SK-N-SH (cell line): ENCODE measurements at regions not wholly inside any gene's neighbourhood (a gene's known extent, or its start where the extent isn't known, plus 50 kb on each side); places are given as distances from the start of the nearest gene placed in this dataset.

Experiments used
- CTCF ChIA-PET: fragments of 300-600, 350-600 bp; formaldehyde crosslinking; extraction: SDS; loops from one replicate; lab custom pipeline; 2021; lab: Yijun Ruan, JAX
- POLR2A ChIA-PET: fragments of 350-600 bp; sonication (Branson Sonifier 250); formaldehyde crosslinking; extraction: SDS; loops from one replicate; lab custom pipeline; 2020; ENCODE audit warnings: antibody characterized with exemption, inconsistent platforms; lab: Yijun Ruan, JAX
- DNase-seq: peaks from one replicate; pipeline ENCODE4 v3.0.0; 2012
- H2AFZ ChIP-seq: fragments of 200-600 bp; sonication (generic); 2 replicates; pipeline ENCODE4 v1.8.1; 2016; ENCODE audit warnings: antibody characterized with exemption, mild to moderate bottlenecking, low read depth
- H3F3A ChIP-seq: fragments of 200-600 bp; sonication (generic); replicated peaks from 2 replicates; pipeline ENCODE3; 2016; ENCODE audit warnings: antibody characterized with exemption, mild to moderate bottlenecking; ENCODE audit not compliant: insufficient read depth
- H3K27ac ChIP-seq, 2 experiments: fragments of 200-500 bp in 1 of 2; fragments of 200-600 bp in 1 of 2; sonication (Bioruptor generic) in 1 of 2; sonication (generic), shearing (Covaris generic) in 1 of 2; 2 replicates each; pipeline versions ENCODE4 v1.5.1 to v1.6.1; 2014 to 2016; ENCODE audit warnings: low read depth in 2 of 2, inconsistent platforms in 1 of 2, low read length in 1 of 2, mild to moderate bottlenecking in 1 of 2, mixed read lengths in 1 of 2
- H3K27me3 ChIP-seq: fragments of 200-600 bp; sonication (generic), shearing (Covaris generic); 2 replicates; pipeline ENCODE4 v1.6.1; 2016; ENCODE audit warnings: mixed run types; ENCODE audit not compliant: insufficient read depth
- H3K36me3 ChIP-seq, 2 experiments: fragments of 200-500 bp in 1 of 2; fragments of 200-600 bp in 1 of 2; sonication (Bioruptor generic) in 1 of 2; sonication (generic) in 1 of 2; replicated peaks in 1 of 2; 2 replicates each; pipeline versions ENCODE3 to v1.5.1; 2014 to 2016; ENCODE audit warnings: low read length in 1 of 2, mild to moderate bottlenecking in 1 of 2; ENCODE audit not compliant: insufficient read depth in 2 of 2, control insufficient read depth in 1 of 2
- H3K4me1 ChIP-seq, 2 experiments: fragments of 200-500 bp in 1 of 2; fragments of 200-600 bp in 1 of 2; sonication (Bioruptor generic) in 1 of 2; sonication (generic), shearing (Covaris generic) in 1 of 2; 2 replicates each; pipeline versions ENCODE4 v1.5.1 to v1.6.1; 2014 to 2016; ENCODE audit warnings: low read depth in 1 of 2, low read length in 1 of 2, mixed run types in 1 of 2; ENCODE audit not compliant: insufficient read depth in 2 of 2, control insufficient read depth in 1 of 2
- H3K4me2 ChIP-seq: fragments of 200-600 bp; sonication (generic), shearing (Covaris generic); 2 replicates; pipeline ENCODE4 v1.6.1; 2017; ENCODE audit warnings: mixed run types
- H3K4me3 ChIP-seq, 2 experiments: fragments of 200-500 bp in 1 of 2; fragments of 200-600 bp in 1 of 2; sonication (Bioruptor generic) in 1 of 2; sonication (generic), shearing (Covaris generic) in 1 of 2; 2 replicates each; pipeline versions ENCODE4 v1.5.1 to v1.8.1; 2014 to 2016; ENCODE audit warnings: low read depth in 2 of 2, inconsistent platforms in 1 of 2, low read length in 1 of 2, mild to moderate bottlenecking in 1 of 2, mixed read lengths in 1 of 2, moderate library complexity in 1 of 2
- H3K79me2 ChIP-seq: fragments of 200-600 bp; sonication (generic); 2 replicates; pipeline ENCODE4 v1.8.1; 2017; ENCODE audit warnings: mild to moderate bottlenecking; ENCODE audit not compliant: insufficient read depth
- H3K9ac ChIP-seq: fragments of 200-600 bp; sonication (generic); 2 replicates; pipeline ENCODE4 v1.6.1; 2017; ENCODE audit warnings: mixed run types
- H3K9me2 ChIP-seq: fragments of 200-600 bp; sonication (generic); 2 replicates; pipeline ENCODE4 v1.6.1; 2017; ENCODE audit warnings: mixed run types
- H3K9me3 ChIP-seq: fragments of 200-600 bp; sonication (generic); 2 replicates; pipeline ENCODE4 v1.6.1; 2017; ENCODE audit warnings: mixed run types, mild to moderate bottlenecking, moderate library complexity
- H4K20me1 ChIP-seq: fragments of 200-600 bp; sonication (generic); 2 replicates; pipeline ENCODE4 v1.6.1; 2017; ENCODE audit warnings: mild to moderate bottlenecking, mixed run types; ENCODE audit not compliant: insufficient read depth
- CHD2 ChIP-seq: fragments of 150-350 bp; IDR thresholded peaks from 2 replicates; pipeline ENCODE4 v1.6.1; 2018; ENCODE audit warnings: low read length; ENCODE audit not compliant: partially characterized antibody
- EZH2phosphoT487 ChIP-seq: fragments of 200-600 bp; sonication (generic); IDR thresholded peaks from 2 replicates; pipeline ENCODE4 v1.6.1; 2017; ENCODE audit warnings: low read depth, mixed run types, mild to moderate bottlenecking, antibody characterized with exemption, moderate library complexity, borderline replicate concordance
- FOSL2 ChIP-seq: IDR thresholded peaks from 2 replicates; pipeline ENCODE4 v1.4.0; 2012; ENCODE audit warnings: low read depth, mild to moderate bottlenecking, moderate library complexity, borderline replicate concordance
- FOXM1 ChIP-seq: IDR thresholded peaks from 2 replicates; pipeline ENCODE4 v1.4.0; 2012; ENCODE audit warnings: low read depth, mild to moderate bottlenecking
- GABPA ChIP-seq: IDR thresholded peaks from 2 replicates; pipeline ENCODE4 v1.4.0; 2012; ENCODE audit warnings: low read depth, mild to moderate bottlenecking
- IRF3 ChIP-seq: fragments of 150-350 bp; IDR thresholded peaks from 2 replicates; pipeline ENCODE4 v1.6.1; 2016; ENCODE audit warnings: mild to moderate bottlenecking, low read depth, low read length
- MAX ChIP-seq: IDR thresholded peaks from 2 replicates; pipeline ENCODE4 v1.4.0; 2012; ENCODE audit warnings: low read depth
- MEF2A ChIP-seq: IDR thresholded peaks from 2 replicates; pipeline ENCODE4 v1.4.0; 2012; ENCODE audit warnings: low read depth, borderline replicate concordance
- MXI1 ChIP-seq: IDR thresholded peaks from 2 replicates; pipeline ENCODE4 v1.6.1; 2012; ENCODE audit warnings: mild to moderate bottlenecking, low read depth, low read length, improper control_type of control experiment
- NFIC ChIP-seq: IDR thresholded peaks from 2 replicates; pipeline ENCODE4 v1.4.0; 2012; ENCODE audit warnings: borderline replicate concordance
- POLR2AphosphoS5 ChIP-seq: IDR thresholded peaks from 2 replicates; pipeline ENCODE4 v1.6.1; 2012; ENCODE audit warnings: low read depth, low read length
- RAD21 ChIP-seq: IDR thresholded peaks from 2 replicates; pipeline ENCODE4 v1.6.1; 2012; ENCODE audit warnings: mild to moderate bottlenecking, low read length
- REST ChIP-seq: IDR thresholded peaks from 2 replicates; pipeline ENCODE4 v1.6.1; 2012; ENCODE audit warnings: mild to moderate bottlenecking, low read depth, low read length, moderate library complexity
- RFX5 ChIP-seq: IDR thresholded peaks from 2 replicates; pipeline ENCODE4 v1.6.1; 2012; ENCODE audit warnings: mild to moderate bottlenecking, improper control_type of control experiment, low read length
- SMC3 ChIP-seq: IDR thresholded peaks from 2 replicates; pipeline ENCODE4 v1.6.1; 2012; ENCODE audit warnings: low read depth, low read length, improper control_type of control experiment
- TAF1 ChIP-seq: IDR thresholded peaks from 2 replicates; pipeline ENCODE4 v1.6.1; 2012; ENCODE audit warnings: low read depth, mild to moderate bottlenecking, low read length, moderate library complexity, borderline replicate concordance
- USF2 ChIP-seq: fragments of 150-350 bp; IDR thresholded peaks from 2 replicates; pipeline ENCODE4 v1.6.1; 2017; ENCODE audit warnings: antibody characterized with exemption, low read length, low read depth, borderline replicate concordance
- WGBS: methylation state at CpG from one replicate; pipeline ENCODE4 v1.1.6; 2017; ENCODE audit warnings: low lambda C conversion rate; 5-methylcytosine and 5-hydroxymethylcytosine counted together

- H3K4me1 ChIP-seq = no peaks in the 10 kb centered on the region
- DNase-seq = no peak
- H3K4me2 ChIP-seq = no peak overlapping the region
- no peak overlapping the region for H2AFZ ChIP-seq
- H3K9me2 ChIP-seq = no peaks in the 10 kb centered on the region
- H3K36me3 ChIP-seq = no peaks in the 10 kb centered on the region
- 54% methylated on average over 3 of the region's 4 CpGs for WGBS
- H3K9ac ChIP-seq = no peak overlapping the region
- no peaks in the 10 kb centered on the region for H3F3A ChIP-seq
- H3K27ac ChIP-seq = no peak overlapping the region
- CTCF ChIA-PET = interaction anchor here (2.7 kb wide), 1 partner anchor 23 kb away, joined by 15 read pairs; no protein-coding TSS in a partner anchor
- H3K9me3 ChIP-seq = no peaks in the 10 kb centered on the region
- H3K4me3 ChIP-seq = no peak overlapping the region
- H3K27me3 ChIP-seq = no peaks in the 10 kb centered on the region
- H4K20me1 ChIP-seq = no peaks in the 10 kb centered on the region
- H3K79me2 ChIP-seq = no peaks in the 10 kb centered on the region
- POLR2A ChIA-PET = no interaction called here
- TF ChIP-seq EZH2phosphoT487 = no peak
- TF ChIP-seq MAX = no peak
- no peak for TF ChIP-seq REST
- TF ChIP-seq GABPA = no peak
- TF ChIP-seq CHD2 = no peak
- TF ChIP-seq MXI1 = no peak
- TF ChIP-seq NFIC = no peak
- no peak for TF ChIP-seq FOXM1
- TF ChIP-seq IRF3 = no peak
Measured at GRCh38 chr9:105865285-105865684, 170.9 kb downstream of the TMEM38B start.

GRCh38 chr9:105871540-105871939 is 177.2 kb downstream of the TMEM38B start:
- no peak for DNase-seq
- no peak overlapping the region for H3K27ac ChIP-seq
- H2AFZ ChIP-seq = no peak overlapping the region
- H3K36me3 ChIP-seq = no peaks in the 10 kb centered on the region
- no peaks in the 10 kb centered on the region for H3K27me3 ChIP-seq
- H3F3A ChIP-seq = no peaks in the 10 kb centered on the region
- no peaks in the 10 kb centered on the region for H4K20me1 ChIP-seq
- H3K9me3 ChIP-seq = no peaks in the 10 kb centered on the region
- H3K4me2 ChIP-seq = no peak overlapping the region
- no peaks in the 10 kb centered on the region for H3K4me1 ChIP-seq
- no peaks in the 10 kb centered on the region for H3K9me2 ChIP-seq
- 26% methylated on average over 2 of the region's 2 CpGs for WGBS
- H3K4me3 ChIP-seq = no peak overlapping the region
- ChIA-PET POLR2A (no interaction called here), CTCF (interaction anchor here (1.5 to 1.9 kb wide), 2 partner anchors 10 to 30 kb away, joined by 7 to 9 read pairs; no protein-coding TSS in a partner anchor)
- no peak overlapping the region for H3K9ac ChIP-seq
- no peaks in the 10 kb centered on the region for H3K79me2 ChIP-seq
- TF ChIP-seq SMC3 (no peak), RAD21 (no peak), REST (no peak), MEF2A (no peak), TAF1 (no peak), FOSL2 (no peak), USF2 (no peak), POLR2AphosphoS5 (no peak), RFX5 (no peak)
